Stimulated activated CD4-positive, alpha-beta T cell treated with anti-CD3 and anti-CD28 coated beads, Interleukin-1b, Interleukin-23, amount 100 ng/mL, for 4 hours (primary cell): ENCODE measurements at regions not wholly inside any gene's neighbourhood (a gene's known extent, or its start where the extent isn't known, plus 50 kb on each side); places are given as distances from the start of the nearest gene placed in this dataset.

Experiments used
- DNase-seq, 2 donors: peaks; one replicate each; pipeline ENCODE4 v3.0.0-alpha.2; 2020; ENCODE audit warnings: low read depth in 2 of 2

- DNase-seq: no peak
Measured at GRCh38 chr4:111579767-111580166, 565.5 kb upstream of the FAM241A start.

- DNase-seq: no peak
Measured at GRCh38 chr4:111595456-111595855, 549.8 kb upstream of the FAM241A start.

DNA sequence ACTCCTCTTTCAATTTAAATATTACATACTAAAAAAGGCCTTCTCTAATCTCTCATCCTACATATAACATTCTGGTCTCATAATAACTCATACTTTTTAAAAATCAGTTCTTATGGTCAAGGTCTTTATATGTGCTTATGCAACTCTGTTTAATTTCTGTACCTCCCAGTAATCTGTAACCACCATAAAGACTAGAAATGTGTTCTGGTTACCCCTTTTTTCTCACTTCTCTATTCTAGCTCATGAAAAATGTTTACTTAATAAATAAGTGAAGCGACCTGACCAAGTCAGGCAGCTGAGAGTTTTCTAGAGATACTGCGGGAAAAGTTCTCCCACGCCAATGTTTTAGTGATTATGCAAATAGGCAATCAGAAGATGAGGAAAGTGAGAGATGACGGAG, 548.8 kb upstream of the FAM241A start:
- DNase-seq: no peak

DNA sequence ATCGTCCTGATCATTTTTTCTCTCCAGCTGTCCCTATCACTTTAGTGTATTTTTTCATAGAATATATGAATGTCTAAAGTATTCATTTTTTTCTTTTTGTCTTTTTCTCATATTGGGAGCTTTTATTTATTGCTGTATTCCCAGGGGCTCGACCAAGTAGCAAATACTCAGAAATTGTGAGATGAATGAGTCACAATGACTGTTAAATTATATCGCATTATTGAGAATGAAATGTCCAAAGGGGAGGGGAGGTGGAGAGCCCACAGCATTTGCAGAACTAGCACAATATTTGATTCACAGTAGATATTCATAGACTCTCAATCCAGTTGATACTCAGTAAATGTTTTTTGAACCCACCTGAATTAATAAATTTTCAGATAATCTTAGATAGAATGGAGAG, 543.6 kb upstream of the FAM241A start:
- DNase-seq: no peak

GRCh38 chr4:111602848-111603247, 542.4 kb upstream of the FAM241A start:
- no peak for DNase-seq

- no peak for DNase-seq
Measured at GRCh38 chr4:111605111-111605510, 540.1 kb upstream of the FAM241A start.

- DNase-seq: no peak
Measured at GRCh38 chr4:111610681-111611080, 534.6 kb upstream of the FAM241A start.

DNA sequence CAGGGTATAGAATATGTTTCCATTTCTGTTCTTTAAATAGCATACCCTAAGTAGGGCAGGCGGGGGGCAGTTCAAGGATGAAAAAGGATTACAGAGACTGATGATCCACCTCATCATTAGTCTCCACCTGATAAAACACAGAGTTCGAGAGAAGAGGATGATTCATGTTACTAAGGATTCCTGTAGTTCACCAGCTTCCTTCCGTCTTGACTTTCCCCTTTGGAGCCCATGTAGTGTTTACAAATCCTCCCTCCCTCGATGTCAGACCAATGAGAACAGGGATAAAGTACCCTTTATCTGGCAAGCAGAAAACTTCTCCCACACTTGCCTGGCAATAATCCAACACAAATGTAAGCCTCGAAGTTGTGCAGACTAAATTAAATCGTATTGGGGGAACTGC, 526.3 kb upstream of the FAM241A start:
- DNase-seq: no peak

GRCh38 chr4:111628437-111628836, 516.8 kb upstream of the FAM241A start:
- DNase-seq: no peak

- DNase-seq: no peak
Measured at GRCh38 chr4:111630705-111631104, 514.5 kb upstream of the FAM241A start.

- DNase-seq: no peak
Measured at GRCh38 chr4:111631215-111631999, 513.8 kb upstream of the FAM241A start.

DNA sequence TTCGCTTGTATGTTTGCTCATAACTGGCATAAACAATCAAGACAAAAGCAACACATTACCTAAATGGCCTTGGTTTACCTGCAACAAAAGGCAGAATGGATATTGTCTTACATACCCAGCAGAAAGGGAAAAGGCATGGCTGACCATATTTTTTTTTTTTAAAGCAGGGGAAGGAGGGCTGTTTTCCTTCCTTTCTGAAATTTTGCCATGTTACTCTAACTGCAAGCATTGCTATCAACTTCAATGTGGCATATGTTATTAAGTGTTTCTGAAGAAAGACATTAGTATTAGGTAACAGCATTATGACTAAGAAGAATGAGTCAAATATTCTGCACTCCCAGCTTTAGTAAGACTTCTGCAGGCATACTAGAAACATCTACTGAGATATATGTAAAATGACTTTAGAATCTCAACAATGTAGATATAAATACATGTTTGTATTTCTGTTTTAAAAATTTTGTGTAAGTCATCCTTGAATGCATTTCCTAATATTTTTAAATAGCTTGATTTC, 512.6 kb upstream of the FAM241A start:
- no peak for DNase-seq

GRCh38 chr4:111633663-111634266, 511.5 kb upstream of the FAM241A start:
- DNase-seq: no peak

DNA sequence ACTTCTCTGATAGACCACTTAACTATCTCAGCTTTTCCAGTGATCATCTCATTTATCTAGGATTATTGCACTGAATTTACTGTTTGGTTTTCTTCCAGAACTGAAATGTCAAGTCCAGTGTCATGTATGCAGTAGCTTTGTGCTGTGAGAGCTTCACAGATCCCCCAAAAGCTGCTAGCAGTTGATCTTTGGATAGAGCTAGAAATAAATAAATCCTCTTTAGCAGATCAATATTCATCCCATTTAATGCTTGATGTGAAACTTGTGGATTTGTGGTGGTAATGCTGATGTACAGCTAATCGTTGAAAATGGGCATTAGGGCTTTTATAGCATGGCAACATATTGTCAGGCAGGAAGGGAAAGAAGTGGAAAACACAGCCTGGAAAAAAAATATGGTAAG, 509.6 kb upstream of the FAM241A start:
- DNase-seq: no peak

DNA sequence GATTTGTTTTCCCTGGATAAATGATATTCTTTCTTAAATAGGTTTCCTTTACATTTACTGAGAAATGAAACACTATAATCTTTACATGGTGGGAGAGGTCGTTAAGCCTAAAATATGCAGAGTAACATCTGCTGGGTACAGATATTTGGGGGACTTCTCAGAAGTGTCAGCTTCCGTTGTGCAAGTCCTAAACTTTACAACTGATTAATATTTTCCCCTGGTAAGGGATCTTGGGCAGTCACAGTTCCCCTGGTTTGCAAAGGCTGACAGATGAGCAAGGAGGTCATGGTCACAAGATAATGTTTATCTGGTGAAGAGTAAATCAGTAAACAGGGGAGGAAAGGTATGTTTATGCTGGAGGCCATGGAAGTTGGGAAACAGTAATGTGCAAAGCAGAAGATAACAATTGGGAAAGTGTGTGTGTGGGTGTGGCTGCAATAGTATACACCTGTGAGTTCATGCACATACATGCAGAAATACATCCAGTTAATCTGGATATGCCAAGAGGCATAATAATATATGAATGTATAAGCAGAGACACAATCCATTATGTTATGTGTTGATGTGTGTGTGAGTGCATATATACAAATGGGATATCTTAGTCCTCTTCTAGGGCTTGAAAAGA, 508.2 kb upstream of the FAM241A start:
- DNase-seq: no peak

GRCh38 chr4:111639120-111639690, 506.0 kb upstream of the FAM241A start:
- DNase-seq: no peak

DNA sequence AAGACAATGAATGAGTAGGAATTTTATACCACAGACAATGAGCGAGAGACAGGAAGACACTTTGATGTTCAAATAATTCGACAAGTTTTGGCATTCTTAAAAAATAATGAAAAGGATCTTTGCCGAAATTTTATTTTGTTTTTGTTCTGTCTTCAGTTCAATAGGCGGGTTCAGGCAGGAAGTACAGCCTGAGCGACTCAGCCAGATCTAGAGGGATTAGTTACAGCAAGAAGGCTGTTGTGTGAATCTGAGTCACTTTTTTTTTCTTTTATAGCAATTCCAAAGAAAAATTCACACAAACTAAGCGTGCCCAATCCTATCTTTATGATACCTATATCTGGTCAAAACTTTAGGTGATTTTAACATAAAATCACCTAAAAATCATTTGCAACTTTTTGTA, 505.4 kb upstream of the FAM241A start:
- DNase-seq: no peak

DNA sequence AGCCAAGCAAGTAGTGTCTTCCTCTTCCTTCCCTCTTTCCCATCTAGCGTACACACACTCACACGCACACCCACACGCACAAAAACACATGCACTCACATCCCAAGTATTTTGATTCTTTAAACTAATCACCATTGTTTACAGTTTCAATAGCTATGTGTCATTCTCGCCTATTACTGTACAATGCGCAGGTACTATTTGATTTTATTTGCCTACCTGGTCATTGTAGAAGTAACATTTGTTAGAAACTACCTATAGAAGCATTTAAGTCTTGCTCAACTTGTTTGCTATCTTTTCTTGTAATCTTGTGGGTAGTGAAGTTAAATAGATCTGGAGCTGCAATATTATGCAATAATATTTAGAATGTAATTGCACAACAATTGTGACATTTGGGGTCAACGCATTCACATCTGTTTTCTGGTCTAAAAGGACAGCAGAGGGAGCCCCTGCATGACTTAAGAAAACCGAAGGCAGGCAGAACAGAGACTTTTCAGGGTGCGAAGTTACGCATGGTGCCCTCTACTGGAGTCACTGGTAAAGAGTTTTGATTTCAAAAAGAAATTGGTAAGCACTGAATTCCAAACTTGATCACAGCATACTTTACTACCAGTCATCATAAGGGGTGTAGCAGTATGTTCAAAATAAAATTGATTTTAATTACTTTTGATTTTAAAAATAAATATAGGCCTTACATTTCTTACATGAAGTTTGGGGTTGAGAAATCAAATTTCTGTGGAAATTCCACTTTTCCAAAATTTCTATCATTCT, 503.3 kb upstream of the FAM241A start:
- DNase-seq: no peak

GRCh38 chr4:111648056-111648455, 497.2 kb upstream of the FAM241A start:
- no peak for DNase-seq

DNA sequence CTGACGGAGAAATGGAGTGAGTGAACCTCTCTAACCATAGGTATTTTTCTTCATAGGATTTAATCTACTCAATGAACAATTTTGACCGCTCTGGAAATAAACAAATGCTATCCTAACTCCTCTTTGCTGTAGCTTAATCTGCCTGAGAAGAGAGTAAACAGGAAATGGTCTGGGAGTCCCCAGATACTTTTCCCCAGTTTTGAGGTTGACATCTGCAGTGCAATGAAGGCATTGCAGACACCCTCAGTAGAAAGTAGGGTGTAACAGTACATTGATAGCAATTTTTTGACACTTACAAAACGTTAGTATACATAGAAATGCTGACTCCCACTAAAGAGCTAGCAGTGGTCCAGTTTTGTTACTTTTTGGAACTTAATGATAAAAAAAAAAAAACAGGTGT, 495.9 kb upstream of the FAM241A start:
- DNase-seq: no peak

GRCh38 chr4:111650146-111650545, 495.1 kb upstream of the FAM241A start:
- no peak for DNase-seq

DNA sequence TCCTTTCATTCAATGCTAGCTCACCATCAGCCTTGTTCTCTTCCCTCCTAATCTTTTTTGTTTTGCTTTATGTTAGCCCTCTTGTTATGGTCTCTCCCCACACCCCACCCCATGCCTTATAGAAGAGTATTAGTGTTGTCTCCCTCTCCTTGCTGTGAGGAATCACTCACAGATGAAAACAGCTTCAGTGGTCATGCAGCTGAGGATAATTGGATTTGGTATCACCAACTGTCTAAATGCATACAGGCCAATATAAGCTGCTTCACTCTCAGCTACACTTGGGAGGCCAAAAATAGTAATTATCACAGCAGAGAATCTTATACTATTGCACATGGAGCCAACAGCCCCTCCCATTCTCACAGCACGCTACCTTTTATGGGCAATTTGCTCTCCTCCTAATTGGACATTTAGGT, 494.6 kb upstream of the FAM241A start:
- DNase-seq: no peak
